ENCODE measurements at regions not wholly inside any gene's neighbourhood (a gene's known extent, or its start where the extent isn't known, plus 50 kb on each side); places are given as distances from the start of the nearest gene placed in this dataset.

DNA sequence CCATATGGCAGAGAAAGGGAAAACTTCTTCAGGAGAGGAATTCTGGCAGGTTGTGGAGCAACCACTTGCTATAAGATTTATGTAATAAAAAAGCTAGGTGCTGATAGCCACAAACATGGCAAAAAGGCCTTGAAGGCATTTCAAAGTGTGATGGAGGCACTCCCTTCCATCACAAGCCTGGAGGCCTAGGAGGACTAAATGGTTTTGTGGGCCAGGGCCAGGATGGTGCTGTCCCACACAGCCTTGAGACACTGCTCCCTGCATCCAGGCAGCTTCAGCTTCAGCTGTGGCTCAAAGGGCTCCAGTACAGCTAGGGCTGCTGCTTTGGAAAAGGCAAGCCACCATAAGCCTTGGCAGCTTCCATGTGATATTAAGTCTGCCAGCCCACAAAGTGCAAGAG, 632.8 kb downstream of the BRINP1 start:
- TF ChIP-seq, protein P1, sequence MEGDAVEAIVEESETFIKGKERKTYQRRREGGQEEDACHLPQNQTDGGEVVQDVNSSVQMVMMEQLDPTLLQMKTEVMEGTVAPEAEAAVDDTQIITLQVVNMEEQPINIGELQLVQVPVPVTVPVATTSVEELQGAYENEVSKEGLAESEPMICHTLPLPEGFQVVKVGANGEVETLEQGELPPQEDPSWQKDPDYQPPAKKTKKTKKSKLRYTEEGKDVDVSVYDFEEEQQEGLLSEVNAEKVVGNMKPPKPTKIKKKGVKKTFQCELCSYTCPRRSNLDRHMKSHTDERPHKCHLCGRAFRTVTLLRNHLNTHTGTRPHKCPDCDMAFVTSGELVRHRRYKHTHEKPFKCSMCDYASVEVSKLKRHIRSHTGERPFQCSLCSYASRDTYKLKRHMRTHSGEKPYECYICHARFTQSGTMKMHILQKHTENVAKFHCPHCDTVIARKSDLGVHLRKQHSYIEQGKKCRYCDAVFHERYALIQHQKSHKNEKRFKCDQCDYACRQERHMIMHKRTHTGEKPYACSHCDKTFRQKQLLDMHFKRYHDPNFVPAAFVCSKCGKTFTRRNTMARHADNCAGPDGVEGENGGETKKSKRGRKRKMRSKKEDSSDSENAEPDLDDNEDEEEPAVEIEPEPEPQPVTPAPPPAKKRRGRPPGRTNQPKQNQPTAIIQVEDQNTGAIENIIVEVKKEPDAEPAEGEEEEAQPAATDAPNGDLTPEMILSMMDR (IDR thresholded peaks at IDR 0.05; ENCODE audit: low read depth, low read length): no peak
- no peak overlapping the region for H3K4me3 ChIP-seq (ENCODE audit: low read depth, low read length)
- no peak for DNase-seq (ENCODE audit: low read depth, low spot score)
- in situ Hi-C loops (cut with HindIII; ENCODE audit: low sequenced_read_pairs): no loop called here

DNA sequence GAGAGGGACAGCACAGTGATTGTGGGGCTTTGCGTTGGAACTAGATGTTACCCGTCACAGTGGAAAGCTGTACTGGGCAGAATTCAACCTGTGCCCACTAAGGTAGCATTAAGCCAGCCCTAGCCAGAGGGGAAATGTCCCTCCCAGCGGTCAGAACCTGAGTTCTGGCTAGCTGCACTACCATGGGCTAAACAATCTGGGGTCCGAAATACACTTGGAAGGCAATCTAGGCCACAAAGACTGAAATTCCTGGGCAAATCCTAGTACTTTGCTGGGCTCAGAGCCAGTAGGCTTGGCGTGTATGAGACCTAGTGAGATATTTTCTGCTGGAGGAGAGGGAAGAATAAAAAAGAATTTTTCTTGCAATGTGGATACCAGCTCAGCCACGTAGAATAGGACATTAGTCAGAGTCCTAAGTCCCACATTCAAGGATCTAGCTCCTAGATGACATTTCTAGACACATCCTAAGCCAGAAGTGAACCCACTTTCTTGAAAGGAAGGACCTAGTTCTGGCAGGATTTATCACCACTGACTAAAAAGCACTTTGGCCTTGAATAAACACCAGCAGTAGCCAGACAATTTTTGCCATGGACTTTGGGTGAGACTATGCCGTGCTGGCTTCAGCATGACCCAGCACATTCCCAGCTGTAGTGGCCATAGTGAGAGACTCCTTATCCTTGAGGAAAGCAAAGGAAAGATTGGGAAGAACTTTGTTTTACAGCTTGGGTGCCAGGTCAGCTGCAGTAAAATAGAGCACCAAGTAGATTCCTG, 618.0 kb downstream of the BRINP1 start:
- in situ Hi-C loops (cut with HindIII; ENCODE audit: low sequenced_read_pairs): no loop called here
- DNase-seq (ENCODE audit: low read depth, low spot score): no peak
- TF ChIP-seq, protein P1 (IDR thresholded peaks at IDR 0.05; ENCODE audit: low read depth, low read length): no peak
- H3K4me3 ChIP-seq (ENCODE audit: low read depth, low read length): no peak overlapping the region

DNA sequence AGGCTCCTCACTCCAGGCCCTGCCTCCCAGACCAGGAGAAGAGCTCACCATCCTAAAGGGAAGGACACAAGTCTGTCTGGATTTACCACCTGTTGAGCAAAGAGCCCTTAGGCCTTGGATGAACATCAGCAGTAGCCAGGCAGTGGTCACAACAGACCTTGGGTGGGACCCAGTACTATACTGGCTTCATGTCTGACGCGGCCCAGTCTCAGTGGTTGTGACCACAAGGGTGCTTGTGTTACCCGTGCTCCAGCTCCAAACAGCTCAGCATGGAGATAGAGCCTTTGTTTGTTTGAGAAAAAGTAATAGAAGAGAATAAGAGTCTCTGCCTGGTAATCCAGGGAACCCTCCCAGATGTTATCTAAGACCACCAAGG, 617.4 kb downstream of the BRINP1 start:
- in situ Hi-C loops (cut with HindIII; ENCODE audit: low sequenced_read_pairs): no loop called here
- TF ChIP-seq, protein P1 (IDR thresholded peaks at IDR 0.05; ENCODE audit: low read depth, low read length): no peak
- no peak overlapping the region for H3K4me3 ChIP-seq (ENCODE audit: low read depth, low read length)
- no peak for DNase-seq (ENCODE audit: low read depth, low spot score)

DNA sequence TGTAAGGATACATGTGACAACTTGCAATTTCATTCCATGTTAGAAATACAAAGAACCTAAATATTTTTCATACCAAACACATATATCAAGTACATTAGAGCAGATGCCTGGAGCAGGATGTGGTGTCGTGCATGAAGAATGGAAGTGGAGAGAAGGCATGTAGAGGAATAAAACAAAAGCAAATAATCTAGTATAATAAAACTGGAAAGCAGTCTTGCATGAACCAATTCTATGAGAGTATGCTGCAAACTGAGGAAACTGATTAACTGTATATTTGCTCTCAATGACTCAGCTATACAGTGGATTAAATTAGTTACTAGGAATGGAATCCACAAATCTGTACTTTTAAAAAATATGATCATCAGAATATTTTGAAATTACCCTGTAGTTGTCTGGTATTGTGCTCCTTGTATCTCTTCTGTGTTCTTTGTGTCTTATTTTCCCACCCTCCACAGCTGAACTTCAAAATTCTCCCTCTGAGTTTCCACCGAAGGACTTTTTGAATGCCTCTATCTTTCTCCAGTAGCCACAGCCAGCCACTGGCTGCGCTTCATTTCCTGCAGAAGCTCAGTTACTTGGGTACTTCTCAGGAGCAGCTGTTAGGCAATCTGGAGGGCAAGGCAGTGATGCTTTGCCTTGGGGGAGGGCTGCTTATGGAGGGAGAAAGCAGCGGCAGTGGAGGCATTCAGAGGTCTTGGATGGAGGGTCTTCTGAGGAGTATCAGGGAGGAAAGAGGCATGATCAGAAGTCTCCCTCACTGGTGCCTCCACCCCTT, 608.0 kb downstream of the BRINP1 start:
- in situ Hi-C loops (cut with HindIII; ENCODE audit: low sequenced_read_pairs): no loop called here
- no peak for DNase-seq (ENCODE audit: low read depth, low spot score)
- no peak overlapping the region for H3K4me3 ChIP-seq (ENCODE audit: low read depth, low read length)
- TF ChIP-seq, protein P1 (IDR thresholded peaks at IDR 0.05; ENCODE audit: low read depth, low read length): no peak

DNA sequence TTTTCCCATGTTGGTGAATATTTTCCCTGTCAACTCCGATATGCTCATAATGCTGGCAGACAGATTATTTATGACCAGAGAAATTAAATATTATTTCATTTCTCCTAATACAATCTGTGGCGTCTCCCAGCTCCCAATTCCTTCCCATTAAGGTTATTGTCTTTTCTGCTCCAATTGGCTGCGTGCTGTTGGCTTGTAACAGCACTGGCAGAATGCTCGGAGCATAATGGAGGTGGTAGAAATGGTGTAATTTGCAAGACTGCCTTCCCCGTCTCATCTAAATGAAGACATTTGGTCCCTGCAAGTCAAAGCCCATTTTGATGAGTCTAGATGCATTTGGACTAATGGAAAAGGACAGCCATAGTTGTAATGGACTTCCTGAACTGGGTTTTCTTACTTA, 601.7 kb downstream of the BRINP1 start:
- in situ Hi-C loops (cut with HindIII; ENCODE audit: low sequenced_read_pairs): no loop called here
- H3K4me3 ChIP-seq (ENCODE audit: low read depth, low read length): no peak overlapping the region
- DNase-seq (ENCODE audit: low read depth, low spot score): no peak
- TF ChIP-seq, protein P1 (IDR thresholded peaks at IDR 0.05; ENCODE audit: low read depth, low read length): no peak

DNA sequence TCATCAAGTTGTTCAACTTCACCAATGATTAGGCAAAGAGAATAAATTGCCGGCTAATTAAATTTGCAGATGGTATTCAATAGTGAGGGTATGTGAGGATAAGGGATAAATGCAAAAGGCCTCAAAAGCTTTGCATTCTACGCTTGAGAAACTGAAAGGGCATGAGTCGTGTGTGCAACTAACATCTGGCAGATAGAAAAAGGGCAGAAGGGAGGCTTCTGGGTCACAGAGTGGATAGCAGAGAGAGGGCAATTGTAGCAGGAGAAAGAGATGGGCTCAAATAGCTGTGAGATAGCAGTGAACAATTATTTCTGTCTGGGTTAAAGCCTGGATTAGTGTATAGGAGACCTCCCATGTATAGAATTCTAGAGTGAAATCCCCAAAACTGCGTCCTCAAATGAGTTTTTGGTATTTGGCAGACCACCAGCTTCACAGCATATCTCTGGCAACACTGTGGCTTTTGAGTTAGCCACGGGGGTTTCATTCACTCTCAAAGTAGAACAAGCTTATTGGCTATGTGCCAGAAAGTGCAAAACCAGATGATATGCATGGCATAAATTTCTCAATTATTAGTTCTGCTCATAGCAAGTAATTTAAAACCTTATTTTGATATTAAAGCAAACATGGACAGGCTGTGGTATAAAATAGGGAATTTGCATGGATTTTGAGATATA, 586.3 kb downstream of the BRINP1 start:
- TF ChIP-seq, protein P1 (IDR thresholded peaks at IDR 0.05; ENCODE audit: low read depth, low read length): no peak
- no peak for DNase-seq (ENCODE audit: low read depth, low spot score)
- no peak overlapping the region for H3K4me3 ChIP-seq (ENCODE audit: low read depth, low read length)
- in situ Hi-C loops (cut with HindIII; ENCODE audit: low sequenced_read_pairs): no loop called here
